GM23248 (cell line): ENCODE measurements at regions not wholly inside any gene's neighbourhood (a gene's known extent, or its start where the extent isn't known, plus 50 kb on each side); places are given as distances from the start of the nearest gene placed in this dataset.

ENCODE experiments used
- EZH2 ChIP-seq: fragments of 200-600 bp; sonication (generic); IDR thresholded peaks from 2 replicates; pipeline ENCODE4 v1.6.1; 2018; ENCODE audit warnings: antibody characterized with exemption, mild to moderate bottlenecking; ENCODE audit not compliant: insufficient read depth, poor library complexity, severe bottlenecking
- EZH2phosphoT487 ChIP-seq: fragments of 200-600 bp; sonication (generic); IDR thresholded peaks from 2 replicates; pipeline ENCODE4 v1.6.1; 2018; ENCODE audit warnings: antibody characterized with exemption, moderate library complexity, mild to moderate bottlenecking, low read depth; ENCODE audit not compliant: insufficient read depth

GRCh38 chr10:35768731-35769130, 126.6 kb upstream of the FZD8 start:
- no peak for TF ChIP-seq EZH2phosphoT487
- no peak for TF ChIP-seq EZH2
